GM21529 (cell line): ENCODE measurements at regions not wholly inside any gene's neighbourhood (a gene's known extent, or its start where the extent isn't known, plus 50 kb on each side); places are given as distances from the start of the nearest gene placed in this dataset.

Source experiments
- ATAC-seq: cut with Tn5 transposase; IDR thresholded peaks from one replicate; pipeline ENCODE4 v1.9.1; 2021; ENCODE audit not compliant: unreplicated experiment

GRCh38 chr16:13291591-13292333, 390.4 kb downstream of the SHISA9 start:
- no peak for ATAC-seq

- no peak for ATAC-seq
Observed at GRCh38 chr16:13296206-13296605, 394.8 kb downstream of the SHISA9 start.

GRCh38 chr16:13298666-13299065, 397.3 kb downstream of the SHISA9 start:
- ATAC-seq, result no peak

GRCh38 chr16:13300066-13300840, 398.9 kb downstream of the SHISA9 start:
- no peak for ATAC-seq

- no peak for ATAC-seq
Observed at GRCh38 chr16:13305019-13305755, 403.8 kb downstream of the SHISA9 start.

- no peak for ATAC-seq
Observed at GRCh38 chr16:13306161-13306995, 405.0 kb downstream of the SHISA9 start.

- ATAC-seq, result no peak
Observed at GRCh38 chr16:13307255-13307654, 405.9 kb downstream of the SHISA9 start.

- ATAC-seq, result no peak
Observed at GRCh38 chr16:13307851-13308250, 406.5 kb downstream of the SHISA9 start.

GRCh38 chr16:13312063-13312462, 410.7 kb downstream of the SHISA9 start:
- ATAC-seq, result no peak

- no peak for ATAC-seq
Observed at GRCh38 chr16:13313351-13313750, 412.0 kb downstream of the SHISA9 start.

GRCh38 chr16:13314633-13315032, 413.2 kb downstream of the SHISA9 start:
- no peak for ATAC-seq

- no peak for ATAC-seq
Observed at GRCh38 chr16:13315642-13316427, 414.4 kb downstream of the SHISA9 start.

GRCh38 chr16:13322336-13322735, 420.9 kb downstream of the SHISA9 start:
- ATAC-seq, result peak; percentile 64

GRCh38 chr16:13324851-13325250, 423.5 kb downstream of the SHISA9 start:
- no peak for ATAC-seq

GRCh38 chr16:13325396-13325795, 424.0 kb downstream of the SHISA9 start:
- ATAC-seq, result no peak

GRCh38 chr16:13331918-13332317, 430.5 kb downstream of the SHISA9 start:
- ATAC-seq, result no peak

- no peak for ATAC-seq
Observed at GRCh38 chr16:13332713-13333255, 431.4 kb downstream of the SHISA9 start.

GRCh38 chr16:13333336-13333735, 431.9 kb downstream of the SHISA9 start:
- ATAC-seq, result no peak

GRCh38 chr16:13335879-13336278, 434.5 kb downstream of the SHISA9 start:
- no peak for ATAC-seq

GRCh38 chr16:13336335-13336734, 434.9 kb downstream of the SHISA9 start:
- no peak for ATAC-seq
